ENCODE measurements at regions not wholly inside any gene's neighbourhood (a gene's known extent, or its start where the extent isn't known, plus 50 kb on each side); places are given as distances from the start of the nearest gene placed in this dataset.

- no peaks in the 10 kb centered on the region for H3K36me3 ChIP-seq (ENCODE audit: control insufficient read depth in 4 of 4, insufficient read depth in 4 of 4, low read length in 4 of 4)
- H3K9me3 ChIP-seq (ENCODE audit: control insufficient read depth in 4 of 4, insufficient read depth in 3 of 4, low read length in 3 of 4), result no peaks in the 10 kb centered on the region
- DNase-seq, result no peak
- H3K9ac ChIP-seq (ENCODE audit: insufficient read depth in 1 of 2, low read length in 2 of 2), result no peak overlapping the region
- peaks cover 0 to 20% (median 0%) of the 10 kb centered on the region in 5 donors for H3K4me1 ChIP-seq (ENCODE audit: control insufficient read depth in 5 of 5, insufficient read depth in 5 of 5, low read length in 5 of 5)
- no peaks in the 10 kb centered on the region for H3K27me3 ChIP-seq (ENCODE audit: control insufficient read depth in 3 of 3, insufficient read depth in 3 of 3, low read length in 2 of 3)
- H3K27ac ChIP-seq (ENCODE audit: low read depth in 1 of 2, low read length in 1 of 2), result no peak overlapping the region
- TF ChIP-seq CTCF (IDR thresholded peaks at IDR 0.05; ENCODE audit: control extremely low read depth, extremely low read depth), result no peak
- 92 to 94% methylated on average over 13 of the region's 13 CpGs for WGBS, 2 donors
- no peak for ATAC-seq (ENCODE audit: insufficient read depth, low FRiP score)
- H3K4me3 ChIP-seq, result no peak overlapping the region
Observed at GRCh38 chr6:21310568-21311140, 282.9 kb upstream of the SOX4 start.

GRCh38 chr6:21312118-21312517 lies 281.4 kb upstream of the SOX4 start:
- WGBS, 2 donors, result 94% methylated on average over 4 of the region's 4 CpGs
- no peaks in the 10 kb centered on the region for H3K9me3 ChIP-seq (ENCODE audit: control insufficient read depth in 4 of 4, insufficient read depth in 3 of 4, low read length in 3 of 4)
- DNase-seq, result no peak

GRCh38 chr6:21317642-21318041 lies 275.9 kb upstream of the SOX4 start:
- no peaks in the 10 kb centered on the region for H3K27me3 ChIP-seq (ENCODE audit: control insufficient read depth in 3 of 3, insufficient read depth in 3 of 3, low read length in 2 of 3)

More at GRCh38 chr6:21312118-21312517, 281.4 kb upstream of the SOX4 start:
- TF ChIP-seq CTCF (IDR thresholded peaks at IDR 0.05; ENCODE audit: control extremely low read depth, extremely low read depth), result no peak
- no peak for ATAC-seq (ENCODE audit: insufficient read depth, low FRiP score)
- Histone ChIP-seq H3K4me3 (no peak overlapping the region), H3K27me3 (ENCODE audit: control insufficient read depth in 3 of 3, insufficient read depth in 3 of 3, low read length in 2 of 3) (no peaks in the 10 kb centered on the region), H3K4me1 (ENCODE audit: control insufficient read depth in 5 of 5, insufficient read depth in 5 of 5, low read length in 5 of 5) (peaks cover 0 to 10% (median 0%) of the 10 kb centered on the region in 5 donors), H3K36me3 (ENCODE audit: control insufficient read depth in 4 of 4, insufficient read depth in 4 of 4, low read length in 4 of 4) (no peaks in the 10 kb centered on the region), H3K27ac (ENCODE audit: low read depth in 1 of 2, low read length in 1 of 2) (no peak overlapping the region), H3K9ac (ENCODE audit: insufficient read depth in 1 of 2, low read length in 2 of 2) (no peak overlapping the region)

More at GRCh38 chr6:21317642-21318041, 275.9 kb upstream of the SOX4 start:
- ATAC-seq (ENCODE audit: insufficient read depth, low FRiP score) (no peak), DNase-seq (no peak)
- no peak overlapping the region for H3K4me3 ChIP-seq
- H3K4me1 ChIP-seq (ENCODE audit: control insufficient read depth in 5 of 5, insufficient read depth in 5 of 5, low read length in 5 of 5), result no peaks in the 10 kb centered on the region
- H3K27ac ChIP-seq (ENCODE audit: low read depth in 1 of 2, low read length in 1 of 2), result no peak overlapping the region
- H3K36me3 ChIP-seq (ENCODE audit: control insufficient read depth in 4 of 4, insufficient read depth in 4 of 4, low read length in 4 of 4), result no peaks in the 10 kb centered on the region
- TF ChIP-seq CTCF (IDR thresholded peaks at IDR 0.05; ENCODE audit: control extremely low read depth, extremely low read depth), result no peak
- H3K9ac ChIP-seq (ENCODE audit: insufficient read depth in 1 of 2, low read length in 2 of 2), result no peak overlapping the region
- 63 to 77% methylated on average over 12 of the region's 12 CpGs for WGBS, 2 donors
- H3K9me3 ChIP-seq (ENCODE audit: control insufficient read depth in 4 of 4, insufficient read depth in 3 of 4, low read length in 3 of 4), result no peaks in the 10 kb centered on the region

All from lung (tissue), 11 donors.